HCT116 (cell line): ENCODE measurements at regions not wholly inside any gene's neighbourhood (a gene's known extent, or its start where the extent isn't known, plus 50 kb on each side); places are given as distances from the start of the nearest gene placed in this dataset.

Experiments used
- ATAC-seq: fragments of 200-7000 bp; cut with Tn5 transposase; 2 replicates; pipeline ENCODE4 v1.9.1; 2020; ENCODE audit warnings: mild to moderate bottlenecking, moderate library complexity
- BruUV-seq: library from RNA; stranded (reverse); fragments of 400-500 nt; replicated peaks from 2 replicates; lab custom pipeline; 2021; lab: Mats Ljungman, UMichigan
- CTCF ChIA-PET: fragments of 300-600 bp; sonication (Branson Sonifier 250); formaldehyde crosslinking; loops from one replicate; lab custom pipeline; 2021; ENCODE audit warnings: antibody characterized with exemption; lab: Charles Lee
- POLR2A ChIA-PET: fragments of 300-600, 350-600 bp; sonication (Branson Sonifier 250); formaldehyde crosslinking; loops from one replicate; lab custom pipeline; 2021; ENCODE audit warnings: antibody characterized with exemption; lab: Charles Lee
- RAD21 ChIA-PET, 2 experiments: fragments of 300-600 bp; sonication (Branson Sonifier 250); formaldehyde crosslinking; loops; one replicate each; lab custom pipeline; 2023; ENCODE audit warnings: low total read pairs in 2 of 2; ENCODE audit not compliant: uncharacterized antibody in 2 of 2, unreplicated experiment in 2 of 2, low non-redundant PET in 1 of 2; lab: Charles Lee
- DNase-seq: peaks from one replicate; pipeline ENCODE4 v3.0.0-alpha.2; 2010; ENCODE audit warnings: low read depth, low spot score
- H2AFZ ChIP-seq: fragments of 200-600 bp; shearing (Covaris generic), sonication (generic); 2 replicates; pipeline ENCODE4 v1.6.1; 2017; ENCODE audit warnings: low read depth, mixed run types, mixed read lengths, antibody characterized with exemption, low read length; ENCODE audit not compliant: poor library complexity, severe bottlenecking
- H3K27ac ChIP-seq: 2 replicates; pipeline ENCODE4 v1.5.1; 2012; ENCODE audit warnings: low read depth, low read length
- H3K27me3 ChIP-seq: fragments of 200-600 bp; sonication (generic); 2 replicates; pipeline ENCODE4 v1.6.1; 2016; ENCODE audit warnings: mixed run types, low read length, mixed read lengths; ENCODE audit not compliant: insufficient read depth
- H3K36me3 ChIP-seq, 2 experiments: fragments of 200-500 bp in 1 of 2; fragments of 200-600 bp in 1 of 2; sonication (Bioruptor generic) in 1 of 2; sonication (generic) in 1 of 2; 2 replicates each; pipeline versions ENCODE4 v1.5.1 to v1.6.1; 2014 to 2016; ENCODE audit warnings: low read length in 2 of 2, inconsistent platforms in 1 of 2, mixed read lengths in 1 of 2, mixed run types in 1 of 2; ENCODE audit not compliant: insufficient read depth in 2 of 2, control insufficient read depth in 1 of 2
- H3K4me1 ChIP-seq, 2 experiments: fragments of 200-600 bp in 1 of 2; sonication (generic) in 1 of 2; 2 replicates each; pipeline versions ENCODE4 v1.5.1 to v1.6.1; 2012 to 2017; ENCODE audit warnings: low read length in 2 of 2, inconsistent platforms in 1 of 2, mild to moderate bottlenecking in 1 of 2, mixed read lengths in 1 of 2, mixed run types in 1 of 2, moderate library complexity in 1 of 2; ENCODE audit not compliant: insufficient read depth in 2 of 2, control insufficient read depth in 1 of 2
- H3K4me2 ChIP-seq: fragments of 200-600 bp; sonication (generic); 2 replicates; pipeline ENCODE4 v1.6.1; 2017; ENCODE audit warnings: mixed run types, low read length, mixed read lengths
- H3K4me3 ChIP-seq, 2 experiments: fragments of 200-600 bp in 1 of 2; sonication (generic) in 1 of 2; replicated peaks in 1 of 2; 2 replicates each; pipeline ENCODE4 v1.5.1; 2011 to 2016; ENCODE audit warnings: low read length in 2 of 2, control low read depth in 1 of 2, low read depth in 1 of 2, mild to moderate bottlenecking in 1 of 2, mixed read lengths in 1 of 2, mixed run types in 1 of 2
- H3K79me2 ChIP-seq: fragments of 200-600 bp; sonication (generic); 2 replicates; pipeline ENCODE4 v1.6.1; 2017; ENCODE audit warnings: mild to moderate bottlenecking, mixed run types, low read length, moderate library complexity, mixed read lengths; ENCODE audit not compliant: insufficient read depth
- H3K9ac ChIP-seq: fragments of 200-600 bp; sonication (generic); 2 replicates; pipeline ENCODE4 v1.6.1; 2016; ENCODE audit warnings: low read length, mixed read lengths
- H3K9me2 ChIP-seq: fragments of 200-600 bp; sonication (generic), shearing (Covaris generic); 2 replicates; pipeline ENCODE4 v1.6.1; 2017; ENCODE audit warnings: mixed run types, mild to moderate bottlenecking, moderate library complexity; ENCODE audit not compliant: insufficient read depth
- H3K9me3 ChIP-seq, 2 experiments: fragments of 200-500 bp in 1 of 2; fragments of 200-600 bp in 1 of 2; sonication (Bioruptor generic) in 1 of 2; sonication (generic) in 1 of 2; 2 replicates each; pipeline ENCODE4 v1.6.1; 2014 to 2017; ENCODE audit warnings: low read length in 2 of 2, mixed read lengths in 2 of 2, inconsistent platforms in 1 of 2, low read depth in 1 of 2, mild to moderate bottlenecking in 1 of 2, mixed run types in 1 of 2, moderate library complexity in 1 of 2; ENCODE audit not compliant: control insufficient read depth in 1 of 2, insufficient read depth in 1 of 2
- H4K20me1 ChIP-seq: fragments of 200-600 bp; sonication (generic), shearing (Covaris generic); 2 replicates; pipeline ENCODE4 v1.6.1; 2017; ENCODE audit warnings: mixed run types, mild to moderate bottlenecking, moderate library complexity; ENCODE audit not compliant: insufficient read depth
- CTCF ChIP-seq, 3 experiments: fragments of 200-600 bp in 1 of 3; sonication (generic) in 1 of 3; IDR thresholded peaks in 2 of 3; conservative IDR thresholded peaks in 1 of 3; 2 replicates each; pipeline ENCODE4 v1.5.1; 2012 to 2017; ENCODE audit warnings: low read depth in 2 of 3, low read length in 2 of 3, antibody characterized with exemption in 1 of 3, borderline replicate concordance in 1 of 3, control low read depth in 1 of 3, mild to moderate bottlenecking in 1 of 3, mixed read lengths in 1 of 3, mixed run types in 1 of 3, moderate library complexity in 1 of 3; ENCODE audit not compliant: insufficient read depth in 1 of 3
- ELF1 ChIP-seq: IDR thresholded peaks from 2 replicates; pipeline ENCODE4 v1.6.1; 2012; ENCODE audit warnings: low read depth, borderline replicate concordance
- EZH2phosphoT487 ChIP-seq: fragments of 200-600 bp; IDR thresholded peaks from 2 replicates; pipeline ENCODE4 v1.6.1; 2018; ENCODE audit warnings: antibody characterized with exemption, borderline replicate concordance
- FOSL1 ChIP-seq: IDR thresholded peaks from 2 replicates; pipeline ENCODE4 v1.6.1; 2012; ENCODE audit warnings: low read depth
- MAX ChIP-seq: IDR thresholded peaks from 2 replicates; pipeline ENCODE4 v1.6.1; 2012
- POLR2A ChIP-seq: IDR thresholded peaks from 2 replicates; pipeline ENCODE4 v1.7.0; 2011; ENCODE audit warnings: borderline replicate concordance; ENCODE audit not compliant: insufficient read depth, insufficient read length; ENCODE audit errors: extremely low read depth
- SIN3A ChIP-seq: IDR thresholded peaks from 2 replicates; pipeline ENCODE4 v1.6.1; 2012; ENCODE audit warnings: low read depth
- SRF ChIP-seq: IDR thresholded peaks from 2 replicates; pipeline ENCODE4 v1.6.1; 2012; ENCODE audit warnings: low read depth
- TCF7L2 ChIP-seq: IDR thresholded peaks from 2 replicates; pipeline ENCODE4 v1.7.0; 2011; ENCODE audit warnings: borderline replicate concordance, inconsistent platforms; ENCODE audit not compliant: insufficient read depth, insufficient read length; ENCODE audit errors: extremely low read depth
- YY1 ChIP-seq: IDR thresholded peaks from 2 replicates; pipeline ENCODE4 v1.6.1; 2011; ENCODE audit warnings: low read length, low read depth, moderate library complexity, mild to moderate bottlenecking; ENCODE audit not compliant: insufficient replicate concordance; ENCODE audit errors: extremely low read depth
- ZBTB33 ChIP-seq: IDR thresholded peaks from 2 replicates; pipeline ENCODE4 v1.6.1; 2011; ENCODE audit warnings: mild to moderate bottlenecking, low read length, moderate library complexity; ENCODE audit not compliant: insufficient replicate concordance; ENCODE audit errors: extremely low read depth
- ZFX ChIP-seq: fragments of 450-650 bp; IDR thresholded peaks from 2 replicates; pipeline ENCODE4 v1.6.1; 2017
- intact Hi-C: fragments of 100-400 bp; cut with micrococcal nuclease; formaldehyde crosslinking; loops from 2 replicates; pipeline ENCODE4 v1.10.0; 2022

GRCh38 chr16:64751906-64752305 lies 370.0 kb downstream of the CDH11 start:
- no peak for ATAC-seq
- peaks cover 6 to 24% of the 10 kb centered on the region in 2 experiments; a peak in 3 of 4 replicates for H3K9me3 ChIP-seq
- no peaks in the 10 kb centered on the region for H3K4me1 ChIP-seq
- CTCF ChIA-PET, result no interaction called here
- no peaks in the 10 kb centered on the region for H4K20me1 ChIP-seq
- RAD21 ChIA-PET, result no interaction called here
- no peaks in the 10 kb centered on the region for H3K9me2 ChIP-seq
- POLR2A ChIA-PET, result no interaction called here
- TF ChIP-seq FOSL1, result no peak
- no peak for TF ChIP-seq POLR2A
- no peak for TF ChIP-seq SIN3A
- TF ChIP-seq ZFX, result no peak
- no peak for TF ChIP-seq EZH2phosphoT487
- TF ChIP-seq ELF1, result no peak
- TF ChIP-seq SRF, result no peak
- TF ChIP-seq MAX, result no peak
- TF ChIP-seq TCF7L2, result no peak
- no peak for TF ChIP-seq YY1
- intact Hi-C loops, result no loop called here
- no peaks in the 10 kb centered on the region for H3K36me3 ChIP-seq
- no peaks in the 10 kb centered on the region for H3K27me3 ChIP-seq
- H3K27ac ChIP-seq, result no peak overlapping the region
- H3K4me2 ChIP-seq, result no peak overlapping the region
- no peaks in the 10 kb centered on the region for H3K79me2 ChIP-seq
- H3K4me3 ChIP-seq, result no peak overlapping the region
- no TSS peak for BruUV-seq
- no peak overlapping the region for H2AFZ ChIP-seq
- H3K9ac ChIP-seq, result no peak overlapping the region
- DNase-seq, result no peak

- POLR2A ChIA-PET, result no interaction called here
- no peaks in the 10 kb centered on the region for H3K27me3 ChIP-seq
These were observed 372.5 kb downstream of the CDH11 start for GRCh38 chr16:64749346-64749745.

More at GRCh38 chr16:64749346-64749745, 372.5 kb downstream of the CDH11 start:
- H3K4me1 ChIP-seq, result no peaks in the 10 kb centered on the region
- TF ChIP-seq ZBTB33 (no peak), ZFX (no peak), YY1 (no peak), CTCF (IDR thresholded peaks at IDR 0.05 in 2 of 3, conservative IDR thresholded peaks at IDR 0.05 in 1 of 3; ENCODE audit: borderline replicate concordance in 1 of 3, insufficient read depth in 1 of 3, low read depth in 2 of 3, low read length in 2 of 3) (no peak), MAX (no peak), TCF7L2 (no peak)
- no peaks in the 10 kb centered on the region for H3K79me2 ChIP-seq
- H3K9me2 ChIP-seq, result no peaks in the 10 kb centered on the region
- no peaks in the 10 kb centered on the region for H4K20me1 ChIP-seq
- no peak overlapping the region for H3K4me3 ChIP-seq
- H3K9ac ChIP-seq, result no peak overlapping the region
- RAD21 ChIA-PET, result no interaction called here
- H3K27ac ChIP-seq, result no peak overlapping the region
- DNase-seq (no peak), ATAC-seq (no peak)
- H3K36me3 ChIP-seq, result no peaks in the 10 kb centered on the region
- H3K9me3 ChIP-seq, result peaks cover 6 to 23% of the 10 kb centered on the region in 2 experiments; a peak in 3 of 4 replicates
- H3K4me2 ChIP-seq, result no peak overlapping the region
- no TSS peak for BruUV-seq
- intact Hi-C loops, result no loop called here
- CTCF ChIA-PET, result no interaction called here
- no peak overlapping the region for H2AFZ ChIP-seq
